BJ (cell line): ENCODE measurements at regions not wholly inside any gene's neighbourhood (a gene's known extent, or its start where the extent isn't known, plus 50 kb on each side); places are given as distances from the start of the nearest gene placed in this dataset.

ENCODE experiments used
- CTCF ChIA-PET: fragments of 350-600 bp; formaldehyde crosslinking; extraction: SDS; loops from one replicate; lab custom pipeline; 2021; ENCODE audit warnings: antibody characterized with exemption, inconsistent platforms; lab: Yijun Ruan, JAX
- POLR2A ChIA-PET: fragments of 300-600 bp; sonication (Branson Sonifier 250); formaldehyde crosslinking; extraction: SDS; loops from one replicate; lab custom pipeline; 2021; ENCODE audit warnings: antibody characterized with exemption; lab: Charles Lee
- DNase-seq: peaks from one replicate; pipeline ENCODE4 v3.0.0-alpha.2; 2011; ENCODE audit warnings: low read depth
- H3K27me3 ChIP-seq: 2 replicates; pipeline ENCODE4 v1.6.0; 2011; ENCODE audit warnings: low read length; ENCODE audit not compliant: control insufficient read depth, insufficient read depth
- H3K36me3 ChIP-seq: 2 replicates; pipeline ENCODE4 v1.5.1; 2011; ENCODE audit warnings: low read length; ENCODE audit not compliant: control insufficient read depth, insufficient read depth
- H3K4me3 ChIP-seq: 2 replicates; pipeline ENCODE4 v1.5.1; 2011; ENCODE audit warnings: low read depth, mild to moderate bottlenecking, control low read depth, low read length
- TF ChIP-seq, protein P1 (sequence below): IDR thresholded peaks from 2 replicates; pipeline ENCODE4 v1.5.1; 2011; ENCODE audit warnings: low read depth, mild to moderate bottlenecking, control low read depth, inconsistent platforms, low read length, moderate library complexity; ENCODE audit not compliant: insufficient read depth

DNA sequence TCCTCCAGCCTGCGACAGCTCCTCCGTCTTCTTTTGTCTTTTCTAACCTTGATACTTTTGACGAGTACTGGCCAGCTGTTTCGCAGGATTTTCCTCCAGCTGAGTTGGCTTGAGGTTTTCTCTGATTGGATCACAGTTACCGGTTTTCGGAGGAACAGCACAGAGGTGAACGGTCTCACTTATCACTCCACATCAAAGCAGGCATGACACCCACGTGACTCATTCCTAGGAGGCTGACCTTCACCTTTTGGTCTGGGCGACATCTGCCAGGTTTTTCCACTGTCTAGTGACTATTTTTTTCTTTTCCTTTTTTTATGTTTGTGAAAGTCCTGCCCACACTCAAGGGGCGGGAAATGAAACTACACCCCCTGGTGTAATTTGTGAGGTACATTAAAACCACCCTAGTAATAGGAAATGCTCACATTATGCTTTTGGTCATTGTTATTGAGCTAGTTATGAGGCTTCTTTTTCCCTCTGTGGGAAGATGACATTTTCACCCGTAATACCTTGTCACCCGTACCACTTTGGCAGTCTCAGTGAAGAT, 319.2 kb downstream of the GADD45G start:
- ChIA-PET POLR2A (no interaction called here), CTCF (no interaction called here)
- Histone ChIP-seq H3K4me3 (no peak overlapping the region), H3K27me3 (no peaks in the 10 kb centered on the region), H3K36me3 (no peaks in the 10 kb centered on the region)
- TF ChIP-seq, protein P1, sequence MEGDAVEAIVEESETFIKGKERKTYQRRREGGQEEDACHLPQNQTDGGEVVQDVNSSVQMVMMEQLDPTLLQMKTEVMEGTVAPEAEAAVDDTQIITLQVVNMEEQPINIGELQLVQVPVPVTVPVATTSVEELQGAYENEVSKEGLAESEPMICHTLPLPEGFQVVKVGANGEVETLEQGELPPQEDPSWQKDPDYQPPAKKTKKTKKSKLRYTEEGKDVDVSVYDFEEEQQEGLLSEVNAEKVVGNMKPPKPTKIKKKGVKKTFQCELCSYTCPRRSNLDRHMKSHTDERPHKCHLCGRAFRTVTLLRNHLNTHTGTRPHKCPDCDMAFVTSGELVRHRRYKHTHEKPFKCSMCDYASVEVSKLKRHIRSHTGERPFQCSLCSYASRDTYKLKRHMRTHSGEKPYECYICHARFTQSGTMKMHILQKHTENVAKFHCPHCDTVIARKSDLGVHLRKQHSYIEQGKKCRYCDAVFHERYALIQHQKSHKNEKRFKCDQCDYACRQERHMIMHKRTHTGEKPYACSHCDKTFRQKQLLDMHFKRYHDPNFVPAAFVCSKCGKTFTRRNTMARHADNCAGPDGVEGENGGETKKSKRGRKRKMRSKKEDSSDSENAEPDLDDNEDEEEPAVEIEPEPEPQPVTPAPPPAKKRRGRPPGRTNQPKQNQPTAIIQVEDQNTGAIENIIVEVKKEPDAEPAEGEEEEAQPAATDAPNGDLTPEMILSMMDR, result no peak
- DNase-seq, result no peak

DNA sequence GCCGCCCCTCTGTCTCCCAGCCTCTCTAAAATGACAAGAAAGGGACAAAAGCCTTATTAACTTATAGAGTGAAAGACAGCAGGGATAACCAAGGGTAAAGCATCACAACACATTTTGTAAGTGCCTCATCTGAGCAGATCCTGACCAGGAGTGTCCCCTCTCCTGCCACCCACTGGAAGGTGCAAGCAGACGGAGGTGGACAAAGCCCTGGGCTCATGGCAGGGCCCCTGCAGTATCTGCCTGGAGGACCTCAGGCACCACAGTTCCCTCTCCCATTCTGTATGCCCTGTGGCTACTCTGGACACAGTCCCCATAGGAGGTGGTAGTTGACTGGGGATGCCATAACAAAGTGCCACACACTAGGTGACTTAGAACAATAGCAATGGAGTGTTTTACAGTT, 319.8 kb downstream of the GADD45G start:
- H3K4me3 ChIP-seq, result no peak overlapping the region
- H3K36me3 ChIP-seq, result no peaks in the 10 kb centered on the region
- no peak for DNase-seq
- TF ChIP-seq, protein P1, result no peak
- ChIA-PET CTCF (no interaction called here), POLR2A (no interaction called here)
- no peaks in the 10 kb centered on the region for H3K27me3 ChIP-seq

DNA sequence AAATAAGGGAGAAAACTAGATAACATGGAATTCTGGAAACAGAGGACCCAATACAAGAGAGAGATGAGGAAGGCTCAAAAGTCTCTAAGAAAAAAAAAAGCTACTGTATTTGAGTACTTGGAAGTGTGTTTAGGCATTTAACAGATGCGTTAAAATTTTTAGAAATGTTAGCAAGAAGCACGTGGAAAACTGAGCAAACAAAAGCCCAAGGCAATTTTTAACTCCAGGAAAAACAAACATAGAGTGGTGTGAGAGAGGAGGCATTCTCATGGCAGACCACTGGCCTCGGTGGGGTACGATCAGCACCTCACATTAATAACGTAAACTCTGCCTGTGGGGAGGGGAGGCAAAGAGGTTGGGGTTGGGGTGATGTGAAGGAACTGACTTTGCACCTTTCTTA, 321.4 kb downstream of the GADD45G start:
- Histone ChIP-seq H3K36me3 (no peaks in the 10 kb centered on the region), H3K27me3 (no peaks in the 10 kb centered on the region), H3K4me3 (no peak overlapping the region)
- DNase-seq, result no peak
- POLR2A ChIA-PET, result no interaction called here
- CTCF ChIA-PET, result interaction anchor here (1.1 kb wide), 1 partner anchor 11 kb away, joined by 3 read pairs; no protein-coding TSS in a partner anchor
- TF ChIP-seq, protein P1, result no peak

DNA sequence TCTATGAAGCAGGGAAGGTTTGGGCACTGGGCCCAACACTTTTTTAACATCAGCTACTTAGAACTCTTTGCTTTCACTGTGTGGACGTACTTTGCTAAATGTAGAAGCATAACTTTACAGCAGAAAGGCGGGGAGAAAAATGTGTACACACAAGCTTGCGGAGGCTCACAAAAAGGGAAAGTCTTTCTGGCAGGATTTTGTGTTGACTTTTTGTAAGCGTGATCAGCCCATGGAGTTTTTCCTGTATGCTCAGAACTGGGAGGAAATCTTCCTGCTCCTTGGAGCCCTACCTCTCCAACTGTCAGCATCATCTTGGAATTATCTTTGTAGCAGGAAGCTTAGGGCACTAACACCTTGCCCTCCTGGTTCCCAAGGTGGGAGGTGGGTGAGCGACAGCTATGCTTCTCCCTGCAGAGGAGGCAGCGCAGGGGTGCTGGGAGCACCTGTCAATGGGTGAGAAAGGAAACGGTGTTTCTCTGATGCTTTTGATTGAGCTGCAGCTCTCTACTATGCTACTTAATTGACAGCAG, 321.9 kb downstream of the GADD45G start:
- CTCF ChIA-PET, result interaction anchor here (1.1 kb wide), 1 partner anchor 10 kb away, joined by 3 read pairs; no protein-coding TSS in a partner anchor
- no peak for DNase-seq
- H3K4me3 ChIP-seq, result no peak overlapping the region
- H3K27me3 ChIP-seq, result no peaks in the 10 kb centered on the region
- POLR2A ChIA-PET, result no interaction called here
- H3K36me3 ChIP-seq, result no peaks in the 10 kb centered on the region
- TF ChIP-seq, protein P1, result no peak

DNA sequence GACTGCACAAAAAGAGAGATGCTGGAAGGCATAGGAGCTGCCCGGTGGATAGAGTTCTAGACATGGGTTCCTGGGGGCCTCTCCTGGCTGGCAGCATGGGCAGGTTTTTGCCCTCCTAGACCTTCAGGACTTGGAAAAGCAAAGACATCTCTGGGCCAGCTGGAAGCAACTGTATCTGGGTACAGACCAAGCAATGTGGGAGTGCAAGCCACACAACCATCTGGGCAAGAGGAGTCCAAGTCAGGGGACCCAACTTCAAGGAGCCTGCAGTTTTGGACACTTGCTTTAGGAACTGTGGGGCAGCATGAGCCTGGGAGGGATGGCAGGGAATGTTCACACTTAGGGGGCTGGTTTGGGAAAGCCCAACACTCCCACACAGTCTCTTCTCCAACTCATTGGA, 323.3 kb downstream of the GADD45G start:
- H3K36me3 ChIP-seq, result no peaks in the 10 kb centered on the region
- POLR2A ChIA-PET, result no interaction called here
- no peak overlapping the region for H3K4me3 ChIP-seq
- TF ChIP-seq, protein P1, result no peak
- CTCF ChIA-PET, result no interaction called here
- no peak for DNase-seq
- H3K27me3 ChIP-seq, result no peaks in the 10 kb centered on the region; the same call in 1 of the 2 replicates
